Prostate gland (tissue), 2 donors: ENCODE measurements at regions not wholly inside any gene's neighbourhood (a gene's known extent, or its start where the extent isn't known, plus 50 kb on each side); places are given as distances from the start of the nearest gene placed in this dataset.

ENCODE experiments used
- DNase-seq: peaks from one replicate; pipeline ENCODE4 v3.0.0-alpha.2; 2019; ENCODE audit warnings: low spot score
- H3K27ac ChIP-seq, 2 donors: fragments of 200-600 bp; sonication (generic); 2 replicates each; pipeline ENCODE4 v1.5.1; 2017 to 2019
- H3K27me3 ChIP-seq: fragments of 200-600 bp; sonication (generic); replicated peaks from 2 replicates; pipeline ENCODE4 v1.5.1; 2019; ENCODE audit not compliant: insufficient read depth
- H3K36me3 ChIP-seq, 2 donors: fragments of 200-600 bp; sonication (generic); 1 replicate in 1 of 2; 2 replicates in 1 of 2; pipeline versions ENCODE4 v1.5.1 to v1.8.1; 2017 to 2019
- H3K4me1 ChIP-seq: fragments of 200-600 bp; sonication (generic); replicated peaks from 2 replicates; pipeline ENCODE4 v1.5.1; 2019
- H3K4me3 ChIP-seq, 2 donors: fragments of 200-600 bp; sonication (generic); 2 replicates each; pipeline ENCODE4 v1.5.1; 2017 to 2019
- H3K9me3 ChIP-seq: fragments of 200-600 bp; sonication (generic); 2 replicates; pipeline ENCODE4 v1.5.1; 2017
- CTCF ChIP-seq, 4 experiments: fragments of 200-600 bp in 2 of 4; fragments of 450-650 bp in 2 of 4; sonication (generic) in 2 of 4; IDR thresholded peaks; 1 replicate in 3 of 4; 2 replicates in 1 of 4; pipeline ENCODE4 v1.5.1; 2016 to 2019; ENCODE audit warnings: antibody characterized with exemption in 4 of 4, mild to moderate bottlenecking in 2 of 4, moderate library complexity in 2 of 4
- POLR2A ChIP-seq: fragments of 450-650 bp; IDR thresholded peaks from one replicate; pipeline ENCODE4 v1.6.1; 2016; ENCODE audit warnings: antibody characterized with exemption, mild to moderate bottlenecking
- POLR2AphosphoS5 ChIP-seq: sonication (generic); formaldehyde crosslinking; IDR thresholded peaks from one replicate; pipeline ENCODE4 v1.6.1; 2017; ENCODE audit warnings: antibody characterized with exemption
- WGBS: methylation state at CpG from one replicate; pipeline ENCODE4 v1.1.5; 2018; 5-methylcytosine and 5-hydroxymethylcytosine counted together
- intact Hi-C: fragments of 100-400 bp; cut with DNase I; formaldehyde crosslinking; loops from one replicate; pipeline ENCODE4 v1.14.2; 2022

GRCh38 chr1:193569096-193569982 lies 382.9 kb upstream of the B3GALT2 start:
- Histone ChIP-seq H3K9me3 (no peaks in the 10 kb centered on the region), H3K4me3 (no peak overlapping the region), H3K36me3 (no peaks in the 10 kb centered on the region), H3K27ac (no peak overlapping the region), H3K4me1 (no peaks in the 10 kb centered on the region), H3K27me3 (no peaks in the 10 kb centered on the region)
- intact Hi-C loops = no loop called here
- no peak for DNase-seq
- 46% methylated on average over 1 of the region's 1 CpG for WGBS
- TF ChIP-seq CTCF (IDR thresholded peaks at IDR 0.05) (no peak), POLR2A (no peak), POLR2AphosphoS5 (no peak)

GRCh38 chr1:193568512-193568911 lies 382.1 kb upstream of the B3GALT2 start:
- Histone ChIP-seq H3K36me3 (no peaks in the 10 kb centered on the region), H3K27ac (no peak overlapping the region), H3K4me1 (no peaks in the 10 kb centered on the region), H3K9me3 (no peaks in the 10 kb centered on the region), H3K4me3 (no peak overlapping the region), H3K27me3 (no peaks in the 10 kb centered on the region)
- DNase-seq = no peak
- TF ChIP-seq POLR2A (no peak), CTCF (IDR thresholded peaks at IDR 0.05) (no peak), POLR2AphosphoS5 (no peak)
- intact Hi-C loops = no loop called here
- 81% methylated on average over 1 of the region's 1 CpG for WGBS

GRCh38 chr1:193567937-193568336 lies 381.5 kb upstream of the B3GALT2 start:
- 89% methylated on average over 3 of the region's 3 CpGs for WGBS

GRCh38 chr1:193566735-193567134 lies 380.3 kb upstream of the B3GALT2 start:
- DNase-seq = no peak
- TF ChIP-seq POLR2A = no peak
- no peak for TF ChIP-seq POLR2AphosphoS5
- TF ChIP-seq CTCF (IDR thresholded peaks at IDR 0.05) = no peak
- 84% methylated on average over 4 of the region's 4 CpGs for WGBS

More at GRCh38 chr1:193567937-193568336, 381.5 kb upstream of the B3GALT2 start:
- intact Hi-C loops = no loop called here
- DNase-seq = no peak
- H3K9me3 ChIP-seq = no peaks in the 10 kb centered on the region
- H3K4me3 ChIP-seq = no peak overlapping the region
- H3K27me3 ChIP-seq = no peaks in the 10 kb centered on the region
- H3K36me3 ChIP-seq = no peaks in the 10 kb centered on the region
- TF ChIP-seq CTCF (IDR thresholded peaks at IDR 0.05) = no peak
- TF ChIP-seq POLR2AphosphoS5 = no peak
- H3K27ac ChIP-seq = no peak overlapping the region
- H3K4me1 ChIP-seq = no peaks in the 10 kb centered on the region

More at GRCh38 chr1:193566735-193567134, 380.3 kb upstream of the B3GALT2 start:
- no peak overlapping the region for H3K27ac ChIP-seq
- intact Hi-C loops = no loop called here
- H3K9me3 ChIP-seq = no peaks in the 10 kb centered on the region
- no peaks in the 10 kb centered on the region for H3K4me1 ChIP-seq
- no peaks in the 10 kb centered on the region for H3K36me3 ChIP-seq
- no peak overlapping the region for H3K4me3 ChIP-seq
- no peaks in the 10 kb centered on the region for H3K27me3 ChIP-seq
